Heart right ventricle (tissue), 16 donors: ENCODE measurements at regions not wholly inside any gene's neighbourhood (a gene's known extent, or its start where the extent isn't known, plus 50 kb on each side); places are given as distances from the start of the nearest gene placed in this dataset.

ENCODE experiments used
- ATAC-seq, 8 donors: fragments of 200-7000 bp; cut with Tn5 transposase; one replicate each; pipeline ENCODE4 v1.9.1; 2020; ENCODE audit warnings: mild to moderate bottlenecking in 8 of 8, moderate library complexity in 8 of 8, moderate number of reproducible peaks in 1 of 8
- DNase-seq, 2 donors: peaks; one replicate each; pipeline ENCODE4 v3.0.0-alpha.2; 2020
- H3K27ac ChIP-seq, 10 donors: fragments of 200-600 bp; sonication (generic) in 2 of 10; one replicate each; pipeline versions ENCODE4 v1.5.0 to v1.8.0; 2020 to 2022; ENCODE audit warnings: mild to moderate bottlenecking in 3 of 10
- H3K27me3 ChIP-seq, 7 donors: fragments of 200-600 bp; one replicate each; pipeline ENCODE4 v1.8.0; 2021 to 2022; ENCODE audit warnings: mild to moderate bottlenecking in 2 of 7
- H3K36me3 ChIP-seq, 9 donors: fragments of 200-600 bp; sonication (generic) in 1 of 9; one replicate each; pipeline versions ENCODE4 v1.5.0 to v1.8.0; 2020 to 2022; ENCODE audit warnings: mild to moderate bottlenecking in 2 of 9
- H3K4me1 ChIP-seq, 9 donors: fragments of 200-600 bp; sonication (generic) in 1 of 9; one replicate each; pipeline versions ENCODE4 v1.5.0 to v1.8.0; 2020 to 2022; ENCODE audit warnings: mild to moderate bottlenecking in 4 of 9
- H3K4me3 ChIP-seq, 10 donors: fragments of 200-600 bp; sonication (generic) in 2 of 10; one replicate each; pipeline versions ENCODE4 v1.5.0 to v1.8.0; 2020 to 2022; ENCODE audit warnings: mild to moderate bottlenecking in 7 of 10, moderate library complexity in 2 of 10
- H3K9me3 ChIP-seq, 11 donors: fragments of 200-600 bp in 10 of 11; sonication (generic) in 2 of 11; one replicate each; pipeline versions ENCODE4 v1.5.0 to v1.8.0; 2013 to 2022; ENCODE audit warnings: mild to moderate bottlenecking in 2 of 11, control low read depth in 1 of 11, moderate library complexity in 1 of 11
- WGBS, 2 donors: extraction: QIAGEN DNeasy Blood & Tissue Kit; methylation state at CpG; one replicate each; pipeline ENCODE4 v1.1.7; 2013; ENCODE audit warnings: inconsistent platforms in 1 of 2; 5-methylcytosine and 5-hydroxymethylcytosine counted together
- intact Hi-C, 10 donors: fragments of 100-400 bp; cut with DNase I; formaldehyde crosslinking; loops; one replicate each; pipeline versions ENCODE4 v1.11.1 to v1.14.2; 2022
- TF ChIP-seq, protein P1 (sequence below), 9 donors: fragments of 200-600 bp; sonication (generic) in 2 of 9; IDR thresholded peaks; one replicate each; pipeline versions ENCODE4 v1.5.0 to v1.8.0; 2021 to 2022; ENCODE audit warnings: antibody characterized with exemption in 9 of 9, mild to moderate bottlenecking in 5 of 9, moderate library complexity in 1 of 9
- donor health status: Arrhythmogenic right ventricular cardiomyopathy.
- donor health status: ischemic (EF 13 %, LVEDD 7.1; RV severe dilation, severe dysfunction).
- donor health status: healthy with polysubstance abuse.
- donor health status: DM: no; HTN: yes; CAD: no.
- donor health status: DM: no; HTN: no; CAD: no.
- donor health status: ischemic (EF 25% LVEDD 6.9; RV normal size, moderate dysfunction).
- donor health status: ischemic (EF 25% LVEDD 5.7; RV mildly dilated, moderate dysfunction).
- donor health status: healthy.
- donor health status: DM: yes; HTN: yes; CAD: no.
- donor health status: Ischemic cardiomyopathy.
- donor health status: ischemic (EF 35%, LVEDD 5.7; RV mildly dilated, moderate dysfunction).
- donor health status: nonischemic (EF 11% LVEDD 7.7; RV severe dilation, severe dysfunction).
- donor health status: DM: yes; HTN: yes; CAD: no.
- donor health status: PGD.
- donor health status: ischemic (EF 29% LVEDD 5.4; RV normal size, mild dysfunction).
- donor health status: nonischemic (EF 23%, LVEDD 6.1; RV moderate dilation, normal function).

DNA sequence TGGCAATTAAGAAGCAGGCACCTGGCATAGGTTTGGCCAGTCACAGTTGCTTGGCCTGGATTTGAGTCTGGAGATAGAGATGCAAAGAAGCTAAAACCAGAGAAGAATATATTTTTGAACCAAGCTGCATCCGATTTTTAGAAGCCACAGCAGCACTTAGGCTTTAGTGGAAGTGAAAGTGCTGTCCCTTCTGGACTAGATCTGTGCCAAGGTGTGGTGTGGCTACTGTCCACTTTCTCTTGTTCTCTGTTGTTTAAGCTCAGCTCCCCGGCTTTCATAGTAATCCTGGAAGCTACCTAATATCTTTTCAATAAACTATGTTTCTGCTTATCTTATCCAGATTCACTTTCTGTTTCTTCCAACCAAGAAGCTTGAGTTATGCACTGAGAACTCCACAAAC lies 183.4 kb upstream of the THRB start:
- TF ChIP-seq, protein P1, sequence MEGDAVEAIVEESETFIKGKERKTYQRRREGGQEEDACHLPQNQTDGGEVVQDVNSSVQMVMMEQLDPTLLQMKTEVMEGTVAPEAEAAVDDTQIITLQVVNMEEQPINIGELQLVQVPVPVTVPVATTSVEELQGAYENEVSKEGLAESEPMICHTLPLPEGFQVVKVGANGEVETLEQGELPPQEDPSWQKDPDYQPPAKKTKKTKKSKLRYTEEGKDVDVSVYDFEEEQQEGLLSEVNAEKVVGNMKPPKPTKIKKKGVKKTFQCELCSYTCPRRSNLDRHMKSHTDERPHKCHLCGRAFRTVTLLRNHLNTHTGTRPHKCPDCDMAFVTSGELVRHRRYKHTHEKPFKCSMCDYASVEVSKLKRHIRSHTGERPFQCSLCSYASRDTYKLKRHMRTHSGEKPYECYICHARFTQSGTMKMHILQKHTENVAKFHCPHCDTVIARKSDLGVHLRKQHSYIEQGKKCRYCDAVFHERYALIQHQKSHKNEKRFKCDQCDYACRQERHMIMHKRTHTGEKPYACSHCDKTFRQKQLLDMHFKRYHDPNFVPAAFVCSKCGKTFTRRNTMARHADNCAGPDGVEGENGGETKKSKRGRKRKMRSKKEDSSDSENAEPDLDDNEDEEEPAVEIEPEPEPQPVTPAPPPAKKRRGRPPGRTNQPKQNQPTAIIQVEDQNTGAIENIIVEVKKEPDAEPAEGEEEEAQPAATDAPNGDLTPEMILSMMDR (IDR thresholded peaks at IDR 0.05): no peak
- Histone ChIP-seq H3K4me1 (peaks cover 0 to 4% (median 0%) of the 10 kb centered on the region in 9 donors), H3K4me3 (no peak overlapping the region), H3K36me3 (no peaks in the 10 kb centered on the region), H3K27me3 (peaks cover 0 to 4% (median 0%) of the 10 kb centered on the region in 7 donors), H3K27ac (peak overlapping the region in 1 of 10 donors; percentile 54), H3K9me3 (no peaks in the 10 kb centered on the region)
- intact Hi-C loops: loop anchor here in 1 of 10 donors (5.0 kb wide), 1 partner anchor 156 kb away; no protein-coding TSS in a partner anchor
- DNase-seq (no peak), ATAC-seq (no peak)
- 60 to 77% methylated on average over 2 of the region's 2 CpGs for whole genome bisulfite sequencing, 2 donors

DNA sequence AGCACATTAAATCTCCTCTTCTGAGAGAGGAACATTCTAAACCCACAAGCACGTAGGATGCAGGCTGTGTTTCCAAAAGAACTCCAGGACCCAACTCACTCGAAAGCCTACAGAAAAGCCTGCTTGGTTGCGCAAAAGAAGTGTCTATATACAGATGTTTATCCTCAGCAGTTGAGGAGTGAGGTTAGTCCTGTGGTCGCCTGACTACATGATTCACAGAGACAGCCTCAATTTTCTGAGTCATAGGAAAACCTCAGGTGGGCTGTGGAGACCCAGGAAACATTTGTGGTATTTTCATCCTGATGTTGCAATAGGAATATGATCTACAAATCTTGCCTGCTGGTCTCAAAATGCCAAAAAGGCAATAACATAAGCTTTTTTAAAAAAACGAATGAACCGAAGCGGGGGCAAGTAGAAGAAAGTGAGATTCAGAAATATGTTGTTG lies 183.8 kb upstream of the THRB start:
- H3K36me3 ChIP-seq: no peaks in the 10 kb centered on the region
- DNase-seq (no peak), ATAC-seq (no peak)
- H3K27me3 ChIP-seq: peaks cover 0 to 4% (median 0%) of the 10 kb centered on the region in 7 donors
- H3K27ac ChIP-seq: peak overlapping the region in 1 of 10 donors; percentile 54
- no peak overlapping the region for H3K4me3 ChIP-seq
- TF ChIP-seq, protein P1 (IDR thresholded peaks at IDR 0.05): no peak
- H3K4me1 ChIP-seq: peaks cover 0 to 4% (median 0%) of the 10 kb centered on the region in 9 donors
- 82 to 86% methylated on average over 7 of the region's 7 CpGs for whole genome bisulfite sequencing, 2 donors
- intact Hi-C loops: loop anchor here in 1 of 10 donors (5.0 kb wide), 1 partner anchor 156 kb away; no protein-coding TSS in a partner anchor
- no peaks in the 10 kb centered on the region for H3K9me3 ChIP-seq

DNA sequence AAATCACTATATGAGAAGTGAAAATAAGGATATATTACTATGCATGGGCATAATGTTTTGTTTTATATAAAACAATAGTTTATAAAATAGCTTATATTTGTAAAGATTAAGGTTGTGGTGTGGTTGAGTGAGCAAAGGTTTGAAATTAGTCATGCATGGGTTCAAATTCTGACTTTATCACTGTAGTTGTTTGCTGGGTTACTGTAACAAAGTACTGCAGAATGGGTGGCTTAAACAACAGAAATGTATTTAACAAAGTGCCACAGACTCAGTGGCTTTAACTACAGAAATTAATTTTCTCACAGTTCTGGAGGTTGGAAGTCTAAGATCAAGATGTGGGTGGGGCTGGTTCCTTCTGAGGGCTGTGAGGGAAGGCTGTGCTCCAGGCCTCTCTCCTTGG lies 184.8 kb upstream of the THRB start:
- DNase-seq: no peak
- no peak for ATAC-seq
- intact Hi-C loops: loop anchor here in 1 of 10 donors (5.0 kb wide), 1 partner anchor 157 kb away; no protein-coding TSS in a partner anchor
- Histone ChIP-seq H3K27ac (no peak overlapping the region), H3K4me1 (peaks cover 0 to 4% (median 0%) of the 10 kb centered on the region in 9 donors), H3K9me3 (no peaks in the 10 kb centered on the region), H3K4me3 (no peak overlapping the region), H3K36me3 (no peaks in the 10 kb centered on the region), H3K27me3 (peaks cover 0 to 4% (median 0%) of the 10 kb centered on the region in 7 donors)
- TF ChIP-seq, protein P1 (IDR thresholded peaks at IDR 0.05): no peak

DNA sequence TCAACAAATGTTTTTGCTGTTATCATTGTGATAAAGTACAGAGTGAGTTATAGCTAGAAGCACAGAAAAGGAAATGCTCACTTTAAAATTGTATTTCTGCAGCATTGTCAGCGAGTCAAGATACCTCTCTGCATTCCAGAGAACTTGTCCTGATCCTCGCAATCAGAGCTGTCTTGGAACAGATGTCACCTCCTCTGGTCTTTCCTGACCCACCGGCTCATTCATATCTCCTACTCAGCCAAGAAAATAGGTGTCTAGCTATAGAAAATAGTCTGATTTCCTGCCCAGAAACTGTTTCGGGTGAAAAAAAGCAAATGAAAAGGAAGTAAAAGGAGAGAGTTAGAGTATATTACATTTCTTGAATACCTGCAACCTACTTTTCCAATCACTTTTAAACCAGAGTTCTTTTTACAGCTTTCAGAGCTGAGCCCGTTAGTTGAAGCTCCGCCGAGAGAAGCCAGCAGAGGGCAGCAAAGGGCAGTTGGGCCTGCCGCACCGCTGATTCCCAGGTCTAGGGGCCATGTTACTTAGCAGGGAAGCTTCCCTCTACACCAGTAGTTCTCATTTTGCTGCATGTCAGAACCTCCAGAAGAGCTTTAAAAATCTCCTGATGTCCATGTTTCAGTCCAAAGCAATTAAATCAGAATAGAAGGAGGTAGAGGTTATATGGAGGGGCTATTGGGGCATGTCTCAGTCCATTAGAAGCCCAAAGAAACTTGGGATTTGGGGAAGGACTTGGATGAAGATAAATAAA lies 185.7 kb upstream of the THRB start:
- WGBS, 2 donors: 23% methylated on average over 9 of the region's 9 CpGs
- H3K36me3 ChIP-seq: no peaks in the 10 kb centered on the region
- H3K27ac ChIP-seq: no peak overlapping the region
- peaks cover 0 to 4% (median 0%) of the 10 kb centered on the region in 9 donors for H3K4me1 ChIP-seq
- intact Hi-C loops: loop anchor here in 6 of 10 donors (5.0 to 10.0 kb wide), 4 partner anchors 418 to 686 kb away; no protein-coding TSS in a partner anchor
- TF ChIP-seq, protein P1 (IDR thresholded peaks at IDR 0.05): peak; percentile 55 to 90 (median 85)
- ATAC-seq (peak in 6 of 8 donors; percentile 64 to 82 (median 76)), DNase-seq (peak; percentile 47 to 68)
- H3K4me3 ChIP-seq: no peak overlapping the region
- H3K9me3 ChIP-seq: no peaks in the 10 kb centered on the region
- H3K27me3 ChIP-seq: peaks cover 0 to 4% (median 0%) of the 10 kb centered on the region in 7 donors
